Transverse colon (tissue), 4 donors: ENCODE measurements at regions not wholly inside any gene's neighbourhood (a gene's known extent, or its start where the extent isn't known, plus 50 kb on each side); places are given as distances from the start of the nearest gene placed in this dataset.

Experiments
- DNase-seq: peaks from one replicate; pipeline ENCODE4 v3.0.0-alpha.2; 2019
- H3K27ac ChIP-seq, 4 donors: fragments of 200-600 bp; sonication (generic); 2 replicates each; pipeline ENCODE4 v1.5.1; 2016 to 2018; ENCODE audit warnings: inconsistent platforms in 4 of 4
- H3K27me3 ChIP-seq: fragments of 200-600 bp; sonication (generic); 2 replicates; pipeline ENCODE4 v1.5.1; 2017; ENCODE audit warnings: inconsistent platforms
- H3K36me3 ChIP-seq, 4 donors: fragments of 200-600 bp; sonication (generic); 2 replicates each; pipeline ENCODE4 v1.5.1; 2017 to 2019; ENCODE audit warnings: inconsistent platforms in 4 of 4
- H3K4me1 ChIP-seq, 4 donors: fragments of 200-600 bp; sonication (generic); 2 replicates each; pipeline ENCODE4 v1.5.1; 2017 to 2020; ENCODE audit warnings: inconsistent platforms in 4 of 4
- H3K4me3 ChIP-seq, 4 donors: fragments of 200-600 bp; sonication (generic); 1 replicate in 1 of 4; 2 replicates in 3 of 4; pipeline versions ENCODE4 v1.5.1 to v1.6.1; 2017 to 2019; ENCODE audit warnings: inconsistent platforms in 4 of 4
- H3K9me3 ChIP-seq, 2 donors: fragments of 200-600 bp; sonication (generic); 2 replicates each; pipeline ENCODE4 v1.5.1; 2017 to 2019; ENCODE audit warnings: inconsistent platforms in 2 of 2
- EP300 ChIP-seq: sonication (generic); formaldehyde crosslinking; IDR thresholded peaks from one replicate; pipeline ENCODE4 v1.6.1; 2017; ENCODE audit warnings: antibody characterized with exemption, low read depth
- POLR2A ChIP-seq: fragments of 450-650 bp; IDR thresholded peaks from one replicate; pipeline ENCODE4 v1.6.1; 2016; ENCODE audit warnings: antibody characterized with exemption, mild to moderate bottlenecking, moderate library complexity
- POLR2AphosphoS5 ChIP-seq, 3 donors: sonication (generic); formaldehyde crosslinking; IDR thresholded peaks; one replicate each; pipeline ENCODE4 v1.6.1; 2016; ENCODE audit warnings: antibody characterized with exemption in 3 of 3
- WGBS, 2 donors: methylation state at CpG; one replicate each; pipeline ENCODE4 v1.1.5; 2018; ENCODE audit warnings: low coverage in 1 of 2; 5-methylcytosine and 5-hydroxymethylcytosine counted together
- in situ Hi-C, 4 donors: fragments of 200-750 bp; cut with MboI; loops; one replicate each; pipeline versions ENCODE4 v1.15.0 to v1.15.1; 2017; ENCODE audit warnings: low sequenced_read_pairs in 3 of 4, low pct_ligation_motif_present in 1 of 4, low pct_unique_long_range_greater_than_20kb in 1 of 4
- intact Hi-C: fragments of 100-400 bp; cut with DNase I; formaldehyde crosslinking; loops from one replicate; pipeline ENCODE4 v1.15.1; 2023; ENCODE audit warnings: low total_unique reads
- TF ChIP-seq, protein P1 (sequence below), 5 experiments: fragments of 200-600 bp in 3 of 5; fragments of 450-650 bp in 2 of 5; sonication (generic) in 3 of 5; IDR thresholded peaks; 1 replicate in 2 of 5; 2 replicates in 3 of 5; pipeline ENCODE4 v1.5.1; 2016 to 2017; ENCODE audit warnings: antibody characterized with exemption in 5 of 5, inconsistent platforms in 3 of 5, mild to moderate bottlenecking in 2 of 5, moderate library complexity in 1 of 5

- in situ Hi-C loops, result no loop called here
Observed at GRCh38 chr5:81815321-81815720, 64.4 kb upstream of the SSBP2 start.

DNA sequence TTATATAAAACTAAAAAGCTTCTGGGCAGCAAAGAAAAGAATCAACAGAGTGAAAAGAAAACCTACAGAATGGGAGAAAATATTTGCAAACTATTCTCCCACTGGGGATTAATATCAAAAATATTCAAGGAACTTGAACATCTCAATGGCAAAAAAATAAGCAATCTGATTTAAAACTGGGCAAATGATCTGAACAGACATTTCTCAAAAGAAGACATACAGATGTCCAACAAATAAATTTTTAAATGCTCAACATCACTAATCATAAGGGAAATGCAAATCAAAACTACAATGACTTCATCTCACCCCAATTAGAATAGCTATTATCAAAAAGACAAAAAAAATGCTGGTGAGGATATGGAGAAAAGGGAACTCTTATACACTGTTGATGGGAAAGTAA is 57.2 kb upstream of the SSBP2 start:
- Histone ChIP-seq H3K36me3 (no peaks in the 10 kb centered on the region), H3K9me3 (peaks cover 7 to 9% of the 10 kb centered on the region in 2 donors), H3K27me3 (no peaks in the 10 kb centered on the region), H3K27ac (no peak overlapping the region), H3K4me1 (no peaks in the 10 kb centered on the region), H3K4me3 (no peak overlapping the region)
- in situ Hi-C loops (no loop called here), intact Hi-C loops (no loop called here)
- TF ChIP-seq EP300 (no peak), POLR2AphosphoS5 (IDR thresholded peaks at IDR 0.05) (no peak), POLR2A (no peak)
- TF ChIP-seq, protein P1, sequence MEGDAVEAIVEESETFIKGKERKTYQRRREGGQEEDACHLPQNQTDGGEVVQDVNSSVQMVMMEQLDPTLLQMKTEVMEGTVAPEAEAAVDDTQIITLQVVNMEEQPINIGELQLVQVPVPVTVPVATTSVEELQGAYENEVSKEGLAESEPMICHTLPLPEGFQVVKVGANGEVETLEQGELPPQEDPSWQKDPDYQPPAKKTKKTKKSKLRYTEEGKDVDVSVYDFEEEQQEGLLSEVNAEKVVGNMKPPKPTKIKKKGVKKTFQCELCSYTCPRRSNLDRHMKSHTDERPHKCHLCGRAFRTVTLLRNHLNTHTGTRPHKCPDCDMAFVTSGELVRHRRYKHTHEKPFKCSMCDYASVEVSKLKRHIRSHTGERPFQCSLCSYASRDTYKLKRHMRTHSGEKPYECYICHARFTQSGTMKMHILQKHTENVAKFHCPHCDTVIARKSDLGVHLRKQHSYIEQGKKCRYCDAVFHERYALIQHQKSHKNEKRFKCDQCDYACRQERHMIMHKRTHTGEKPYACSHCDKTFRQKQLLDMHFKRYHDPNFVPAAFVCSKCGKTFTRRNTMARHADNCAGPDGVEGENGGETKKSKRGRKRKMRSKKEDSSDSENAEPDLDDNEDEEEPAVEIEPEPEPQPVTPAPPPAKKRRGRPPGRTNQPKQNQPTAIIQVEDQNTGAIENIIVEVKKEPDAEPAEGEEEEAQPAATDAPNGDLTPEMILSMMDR (IDR thresholded peaks at IDR 0.05), result no peak
- DNase-seq, result no peak

More at GRCh38 chr5:81815321-81815720, 64.4 kb upstream of the SSBP2 start:
- no peaks in the 10 kb centered on the region for H3K36me3 ChIP-seq
- intact Hi-C loops, result no loop called here
- no peaks in the 10 kb centered on the region for H3K9me3 ChIP-seq
- H3K4me3 ChIP-seq, result no peak overlapping the region
- no peak for DNase-seq
- no peak for TF ChIP-seq EP300
- TF ChIP-seq, protein P1 (IDR thresholded peaks at IDR 0.05), result no peak
- no peak for TF ChIP-seq POLR2AphosphoS5 (IDR thresholded peaks at IDR 0.05)
- TF ChIP-seq POLR2A, result no peak
- H3K4me1 ChIP-seq, result peaks cover 0 to 9% (median 4%) of the 10 kb centered on the region in 4 donors
- no peaks in the 10 kb centered on the region for H3K27me3 ChIP-seq
- 91 to 100% methylated on average over 3 of the region's 3 CpGs for WGBS, 2 donors
- H3K27ac ChIP-seq, result no peak overlapping the region

DNA sequence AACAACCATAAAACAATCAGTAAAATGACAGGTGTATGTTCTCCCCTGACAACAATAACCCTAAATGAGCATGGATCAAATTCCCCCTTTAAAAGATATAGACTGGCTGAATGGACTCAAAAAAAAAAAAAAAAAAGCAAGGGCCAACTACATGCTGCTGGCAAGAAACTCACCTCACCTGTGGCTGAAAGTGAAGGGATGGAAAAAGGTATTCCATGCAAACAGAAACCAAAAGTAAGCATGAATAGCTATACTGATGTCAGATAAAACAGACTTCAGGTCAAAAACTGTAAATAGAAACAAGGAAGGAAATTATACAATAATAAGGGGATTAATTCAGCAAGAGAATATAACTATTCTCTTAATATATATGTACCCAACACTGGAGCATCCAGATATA is 54.2 kb upstream of the SSBP2 start:
- Histone ChIP-seq H3K4me3 (no peak overlapping the region), H3K27ac (no peak overlapping the region), H3K9me3 (peaks cover 7 to 9% of the 10 kb centered on the region in 2 donors), H3K27me3 (no peaks in the 10 kb centered on the region), H3K36me3 (no peaks in the 10 kb centered on the region), H3K4me1 (no peaks in the 10 kb centered on the region)
- in situ Hi-C loops, result no loop called here
- no peak for DNase-seq
- intact Hi-C loops, result no loop called here
- TF ChIP-seq POLR2A, result no peak
- TF ChIP-seq, protein P1 (IDR thresholded peaks at IDR 0.05), result no peak
- TF ChIP-seq POLR2AphosphoS5 (IDR thresholded peaks at IDR 0.05), result no peak
- TF ChIP-seq EP300, result no peak

- no peak for DNase-seq
- TF ChIP-seq POLR2AphosphoS5 (IDR thresholded peaks at IDR 0.05) (no peak), EP300 (no peak)
- TF ChIP-seq, protein P1 (IDR thresholded peaks at IDR 0.05), result no peak
- in situ Hi-C loops (no loop called here), intact Hi-C loops (no loop called here)
- Histone ChIP-seq H3K27me3 (no peaks in the 10 kb centered on the region), H3K36me3 (no peaks in the 10 kb centered on the region), H3K4me1 (no peaks in the 10 kb centered on the region), H3K4me3 (no peak overlapping the region), H3K9me3 (peaks cover 7 to 9% of the 10 kb centered on the region in 2 donors), H3K27ac (no peak overlapping the region)
- WGBS, 2 donors, result 78% methylated on average over 3 of the region's 3 CpGs; no CpG with 5 or more reads in 1 of the 2 donors
Observed at GRCh38 chr5:81803812-81804211, 52.9 kb upstream of the SSBP2 start.
